ENCODE measurements at regions not wholly inside any gene's neighbourhood (a gene's known extent, or its start where the extent isn't known, plus 50 kb on each side); places are given as distances from the start of the nearest gene placed in this dataset.

DNA sequence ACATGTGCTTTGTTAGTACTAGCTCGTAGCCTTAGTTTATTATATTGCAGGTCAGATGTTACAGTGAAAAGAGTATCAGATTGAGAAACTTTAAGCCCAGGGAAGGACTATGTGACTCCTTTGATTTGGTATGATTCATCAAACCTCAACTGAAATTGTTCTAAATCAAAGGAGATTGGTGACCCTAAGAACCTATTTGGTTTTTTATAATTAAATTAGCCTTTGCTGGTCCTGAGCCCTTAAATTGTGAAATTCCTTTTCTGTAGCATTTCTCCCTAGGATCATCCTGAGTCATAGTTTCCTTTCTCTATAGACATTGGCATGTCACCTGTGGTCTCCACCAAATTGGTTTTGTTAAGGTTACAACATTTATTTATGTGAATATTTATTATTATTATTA is 89.7 kb downstream of the POLR1F start:
- Histone ChIP-seq H3K27me3 (ENCODE audit: low read length) (no peaks in the 10 kb centered on the region), H3K79me2 (ENCODE audit: insufficient read depth, low read length) (no peaks in the 10 kb centered on the region), H3K27ac (ENCODE audit: low read depth, low read length) (no peak overlapping the region), H4K20me1 (ENCODE audit: low read depth, low read length) (no peaks in the 10 kb centered on the region), H3K4me2 (ENCODE audit: low read depth, low read length, poor library complexity, severe bottlenecking) (no peak overlapping the region), H3K36me3 (ENCODE audit: low read length) (no peaks in the 10 kb centered on the region), H3K9ac (ENCODE audit: low read length) (no peak overlapping the region), H2AFZ (ENCODE audit: low read depth, low read length, severe bottlenecking) (no peak overlapping the region), H3K9me3 (ENCODE audit: insufficient read depth, low read length) (no peaks in the 10 kb centered on the region), H3K4me3 (ENCODE audit: insufficient read depth, low read length, poor library complexity, severe bottlenecking) (no peak overlapping the region), H3K9me2 (replicated peaks; ENCODE audit: insufficient read depth, low read length) (no peaks in the 10 kb centered on the region; the same call in 1 of the 2 replicates), H3F3A (ENCODE audit: insufficient read depth) (no peaks in the 10 kb centered on the region)
- TF ChIP-seq, protein P1, sequence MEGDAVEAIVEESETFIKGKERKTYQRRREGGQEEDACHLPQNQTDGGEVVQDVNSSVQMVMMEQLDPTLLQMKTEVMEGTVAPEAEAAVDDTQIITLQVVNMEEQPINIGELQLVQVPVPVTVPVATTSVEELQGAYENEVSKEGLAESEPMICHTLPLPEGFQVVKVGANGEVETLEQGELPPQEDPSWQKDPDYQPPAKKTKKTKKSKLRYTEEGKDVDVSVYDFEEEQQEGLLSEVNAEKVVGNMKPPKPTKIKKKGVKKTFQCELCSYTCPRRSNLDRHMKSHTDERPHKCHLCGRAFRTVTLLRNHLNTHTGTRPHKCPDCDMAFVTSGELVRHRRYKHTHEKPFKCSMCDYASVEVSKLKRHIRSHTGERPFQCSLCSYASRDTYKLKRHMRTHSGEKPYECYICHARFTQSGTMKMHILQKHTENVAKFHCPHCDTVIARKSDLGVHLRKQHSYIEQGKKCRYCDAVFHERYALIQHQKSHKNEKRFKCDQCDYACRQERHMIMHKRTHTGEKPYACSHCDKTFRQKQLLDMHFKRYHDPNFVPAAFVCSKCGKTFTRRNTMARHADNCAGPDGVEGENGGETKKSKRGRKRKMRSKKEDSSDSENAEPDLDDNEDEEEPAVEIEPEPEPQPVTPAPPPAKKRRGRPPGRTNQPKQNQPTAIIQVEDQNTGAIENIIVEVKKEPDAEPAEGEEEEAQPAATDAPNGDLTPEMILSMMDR (IDR thresholded peaks at IDR 0.05; ENCODE audit: insufficient read depth, low read length, poor library complexity, severe bottlenecking), result no peak
- no peak for TF ChIP-seq EZH2phosphoT487 (conservative IDR thresholded peaks at IDR 0.05; ENCODE audit: low read length)

- TF ChIP-seq, protein P1 (IDR thresholded peaks at IDR 0.05; ENCODE audit: insufficient read depth, low read length, poor library complexity, severe bottlenecking), result no peak
- TF ChIP-seq EZH2phosphoT487 (conservative IDR thresholded peaks at IDR 0.05; ENCODE audit: low read length), result no peak
- H2AFZ ChIP-seq (ENCODE audit: low read depth, low read length, severe bottlenecking), result no peak overlapping the region
Observed at GRCh38 chr7:19617901-19618300, 90.9 kb downstream of the POLR1F start.

DNA sequence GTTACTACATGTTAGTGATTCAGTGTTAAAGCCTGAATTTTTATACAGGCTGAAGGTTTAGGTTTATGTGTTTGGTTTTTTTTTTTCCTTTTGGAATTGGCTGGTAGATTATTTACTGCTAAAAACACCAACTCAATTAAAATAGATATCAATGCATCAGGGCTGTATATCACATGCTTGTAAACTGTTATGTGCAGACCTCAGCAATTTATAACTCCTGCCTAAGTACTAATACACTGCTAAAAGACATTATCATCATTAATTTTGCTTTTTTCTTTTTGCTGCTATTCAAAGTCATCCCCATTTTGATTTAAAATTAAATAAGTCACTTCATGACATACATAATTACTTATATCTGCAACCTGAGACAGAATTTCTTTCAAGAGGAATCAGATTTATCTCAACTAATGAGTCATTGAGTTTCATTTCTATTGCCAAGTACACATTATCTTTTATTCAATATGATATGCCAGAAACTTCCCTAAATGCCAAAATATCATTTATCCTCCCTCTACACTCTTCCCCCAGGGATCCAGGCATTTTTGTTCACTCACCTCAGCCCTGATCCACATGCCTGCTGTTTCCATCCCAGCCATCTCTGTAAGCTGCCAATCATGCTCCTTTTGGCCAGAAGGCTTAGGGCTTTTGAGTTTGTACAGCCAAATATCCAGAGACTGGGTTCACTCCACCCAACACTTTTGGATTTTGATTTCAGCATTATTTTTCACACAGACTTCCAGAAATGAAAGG is 98.5 kb downstream of the POLR1F start:
- H2AFZ ChIP-seq (ENCODE audit: low read depth, low read length, severe bottlenecking), result no peak overlapping the region
- no peaks in the 10 kb centered on the region for H4K20me1 ChIP-seq (ENCODE audit: low read depth, low read length)
- H3K4me2 ChIP-seq (ENCODE audit: low read depth, low read length, poor library complexity, severe bottlenecking), result no peak overlapping the region
- H3K27ac ChIP-seq (ENCODE audit: low read depth, low read length), result no peak overlapping the region
- no peak for TF ChIP-seq EZH2phosphoT487 (conservative IDR thresholded peaks at IDR 0.05; ENCODE audit: low read length)
- H3K4me3 ChIP-seq (ENCODE audit: insufficient read depth, low read length, poor library complexity, severe bottlenecking), result no peak overlapping the region
- H3K79me2 ChIP-seq (ENCODE audit: insufficient read depth, low read length), result no peaks in the 10 kb centered on the region
- H3K9me2 ChIP-seq (replicated peaks; ENCODE audit: insufficient read depth, low read length), result no peaks in the 10 kb centered on the region
- H3K36me3 ChIP-seq (ENCODE audit: low read length), result no peaks in the 10 kb centered on the region
- no peaks in the 10 kb centered on the region for H3F3A ChIP-seq (ENCODE audit: insufficient read depth)
- H3K9ac ChIP-seq (ENCODE audit: low read length), result no peak overlapping the region
- H3K9me3 ChIP-seq (ENCODE audit: insufficient read depth, low read length), result no peaks in the 10 kb centered on the region
- no peaks in the 10 kb centered on the region for H3K27me3 ChIP-seq (ENCODE audit: low read length)

More at GRCh38 chr7:19617901-19618300, 90.9 kb downstream of the POLR1F start:
- H4K20me1 ChIP-seq (ENCODE audit: low read depth, low read length), result no peaks in the 10 kb centered on the region
- no peaks in the 10 kb centered on the region for H3K27me3 ChIP-seq (ENCODE audit: low read length)
- no peaks in the 10 kb centered on the region for H3K9me3 ChIP-seq (ENCODE audit: insufficient read depth, low read length)
- H3F3A ChIP-seq (ENCODE audit: insufficient read depth), result no peaks in the 10 kb centered on the region
- H3K79me2 ChIP-seq (ENCODE audit: insufficient read depth, low read length), result no peaks in the 10 kb centered on the region
- no peak overlapping the region for H3K4me2 ChIP-seq (ENCODE audit: low read depth, low read length, poor library complexity, severe bottlenecking)
- no peak overlapping the region for H3K9ac ChIP-seq (ENCODE audit: low read length)
- no peaks in the 10 kb centered on the region; the same call in 1 of the 2 replicates for H3K9me2 ChIP-seq (replicated peaks; ENCODE audit: insufficient read depth, low read length)
- H3K27ac ChIP-seq (ENCODE audit: low read depth, low read length), result no peak overlapping the region
- H3K4me3 ChIP-seq (ENCODE audit: insufficient read depth, low read length, poor library complexity, severe bottlenecking), result no peak overlapping the region
- no peaks in the 10 kb centered on the region for H3K36me3 ChIP-seq (ENCODE audit: low read length)

- no peak overlapping the region for H3K9ac ChIP-seq (ENCODE audit: low read length)
- H3K27ac ChIP-seq (ENCODE audit: low read depth, low read length), result no peak overlapping the region
- no peaks in the 10 kb centered on the region for H3K9me2 ChIP-seq (replicated peaks; ENCODE audit: insufficient read depth, low read length)
- no peak overlapping the region for H2AFZ ChIP-seq (ENCODE audit: low read depth, low read length, severe bottlenecking)
- H3K79me2 ChIP-seq (ENCODE audit: insufficient read depth, low read length), result no peaks in the 10 kb centered on the region
- no peak overlapping the region for H3K4me3 ChIP-seq (ENCODE audit: insufficient read depth, low read length, poor library complexity, severe bottlenecking)
- H3K27me3 ChIP-seq (ENCODE audit: low read length), result no peaks in the 10 kb centered on the region
- no peak overlapping the region for H3K4me2 ChIP-seq (ENCODE audit: low read depth, low read length, poor library complexity, severe bottlenecking)
- no peaks in the 10 kb centered on the region for H3K36me3 ChIP-seq (ENCODE audit: low read length)
- no peaks in the 10 kb centered on the region for H3F3A ChIP-seq (ENCODE audit: insufficient read depth)
- H4K20me1 ChIP-seq (ENCODE audit: low read depth, low read length), result no peaks in the 10 kb centered on the region
- no peaks in the 10 kb centered on the region for H3K9me3 ChIP-seq (ENCODE audit: insufficient read depth, low read length)
- no peak for TF ChIP-seq EZH2phosphoT487 (conservative IDR thresholded peaks at IDR 0.05; ENCODE audit: low read length)
- TF ChIP-seq, protein P1 (IDR thresholded peaks at IDR 0.05; ENCODE audit: insufficient read depth, low read length, poor library complexity, severe bottlenecking), result no peak
Observed at GRCh38 chr7:19589446-19589845, 119.4 kb downstream of the POLR1F start.
